WTC11 (cell line): ENCODE measurements at regions not wholly inside any gene's neighbourhood (a gene's known extent, or its start where the extent isn't known, plus 50 kb on each side); places are given as distances from the start of the nearest gene placed in this dataset.

ENCODE experiments used
- ATF1 ChIP-seq: sonication (generic); formaldehyde crosslinking; IDR thresholded peaks from 2 replicates; pipeline ENCODE4 v1.8.1; 2023; ENCODE audit warnings: mild to moderate bottlenecking, moderate library complexity, missing genetic modification reagents
- ESRRA ChIP-seq: sonication (generic); formaldehyde crosslinking; IDR thresholded peaks from 2 replicates; pipeline ENCODE4 v1.8.1; 2022; ENCODE audit warnings: mild to moderate bottlenecking, missing genetic modification reagents, borderline replicate concordance
- FOXJ3 ChIP-seq: sonication (generic); formaldehyde crosslinking; IDR thresholded peaks from 2 replicates; pipeline ENCODE4 v1.9.0; 2021; ENCODE audit warnings: missing genetic modification reagents, mild to moderate bottlenecking, borderline replicate concordance
- MXD4 ChIP-seq: fragments of 250-450 bp; sonication (Bioruptor Pico); IDR thresholded peaks from 2 replicates; pipeline ENCODE4 v1.8.0; 2021; ENCODE audit warnings: mild to moderate bottlenecking, moderate library complexity, borderline replicate concordance
- RELA ChIP-seq: sonication (generic); formaldehyde crosslinking; IDR thresholded peaks from 2 replicates; pipeline ENCODE4 v1.8.1; 2022; ENCODE audit warnings: missing genetic modification reagents, mild to moderate bottlenecking, borderline replicate concordance
- ZNF121 ChIP-seq: sonication (generic); formaldehyde crosslinking; IDR thresholded peaks from 2 replicates; pipeline ENCODE4 v1.8.0; 2023; ENCODE audit warnings: missing genetic modification reagents
- ZNF232 ChIP-seq: sonication (generic); formaldehyde crosslinking; IDR thresholded peaks from 2 replicates; pipeline ENCODE4 v1.8.0; 2022; ENCODE audit warnings: mild to moderate bottlenecking, missing genetic modification reagents
- ZNF263 ChIP-seq: sonication (generic); formaldehyde crosslinking; IDR thresholded peaks from 2 replicates; pipeline ENCODE4 v1.8.1; 2022; ENCODE audit warnings: low read depth, mild to moderate bottlenecking, moderate library complexity, missing genetic modification reagents
- TF ChIP-seq, protein P1 (sequence below): sonication (generic); formaldehyde crosslinking; IDR thresholded peaks from 2 replicates; pipeline ENCODE4 v1.8.1; 2022; ENCODE audit warnings: low read depth, missing genetic modification reagents, borderline replicate concordance
- TF ChIP-seq, protein P2 (sequence below): fragments of 200-600 bp; IDR thresholded peaks from 2 replicates; pipeline ENCODE4 v1.8.0; 2022; ENCODE audit warnings: antibody characterized with exemption

DNA sequence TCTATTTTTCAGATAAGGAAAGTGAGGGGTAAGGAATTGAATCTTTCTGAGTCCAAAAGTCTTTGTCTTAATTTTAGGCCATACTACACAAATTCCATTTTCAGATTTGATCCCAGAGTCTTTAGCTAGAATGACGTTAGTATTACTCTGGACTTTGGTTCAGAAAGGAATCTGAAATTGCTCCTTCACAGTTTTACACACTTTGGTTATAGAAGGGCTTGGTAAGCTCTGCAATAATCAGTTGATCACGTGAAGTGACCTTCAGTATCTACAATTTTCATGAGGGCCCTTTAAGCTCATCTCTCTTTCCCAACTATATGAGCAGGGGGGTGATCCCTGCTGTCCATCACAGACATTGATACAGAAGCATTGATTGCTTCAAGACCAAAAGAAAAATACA is 103.4 kb upstream of the ESRRG start:
- TF ChIP-seq, protein P1, sequence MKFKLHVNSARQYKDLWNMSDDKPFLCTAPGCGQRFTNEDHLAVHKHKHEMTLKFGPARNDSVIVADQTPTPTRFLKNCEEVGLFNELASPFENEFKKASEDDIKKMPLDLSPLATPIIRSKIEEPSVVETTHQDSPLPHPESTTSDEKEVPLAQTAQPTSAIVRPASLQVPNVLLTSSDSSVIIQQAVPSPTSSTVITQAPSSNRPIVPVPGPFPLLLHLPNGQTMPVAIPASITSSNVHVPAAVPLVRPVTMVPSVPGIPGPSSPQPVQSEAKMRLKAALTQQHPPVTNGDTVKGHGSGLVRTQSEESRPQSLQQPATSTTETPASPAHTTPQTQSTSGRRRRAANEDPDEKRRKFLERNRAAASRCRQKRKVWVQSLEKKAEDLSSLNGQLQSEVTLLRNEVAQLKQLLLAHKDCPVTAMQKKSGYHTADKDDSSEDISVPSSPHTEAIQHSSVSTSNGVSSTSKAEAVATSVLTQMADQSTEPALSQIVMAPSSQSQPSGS (CRISPR knock-in tag): no peak
- TF ChIP-seq ESRRA (no peak), ATF1 (CRISPR knock-in tag) (no peak), ZNF121 (CRISPR knock-in tag) (no peak), MXD4 (CRISPR knock-in tag) (no peak), FOXJ3 (CRISPR knock-in tag) (no peak), RELA (CRISPR knock-in tag) (no peak), ZNF263 (CRISPR knock-in tag) (no peak), ZNF232 (CRISPR knock-in tag) (no peak)
- TF ChIP-seq, protein P2, sequence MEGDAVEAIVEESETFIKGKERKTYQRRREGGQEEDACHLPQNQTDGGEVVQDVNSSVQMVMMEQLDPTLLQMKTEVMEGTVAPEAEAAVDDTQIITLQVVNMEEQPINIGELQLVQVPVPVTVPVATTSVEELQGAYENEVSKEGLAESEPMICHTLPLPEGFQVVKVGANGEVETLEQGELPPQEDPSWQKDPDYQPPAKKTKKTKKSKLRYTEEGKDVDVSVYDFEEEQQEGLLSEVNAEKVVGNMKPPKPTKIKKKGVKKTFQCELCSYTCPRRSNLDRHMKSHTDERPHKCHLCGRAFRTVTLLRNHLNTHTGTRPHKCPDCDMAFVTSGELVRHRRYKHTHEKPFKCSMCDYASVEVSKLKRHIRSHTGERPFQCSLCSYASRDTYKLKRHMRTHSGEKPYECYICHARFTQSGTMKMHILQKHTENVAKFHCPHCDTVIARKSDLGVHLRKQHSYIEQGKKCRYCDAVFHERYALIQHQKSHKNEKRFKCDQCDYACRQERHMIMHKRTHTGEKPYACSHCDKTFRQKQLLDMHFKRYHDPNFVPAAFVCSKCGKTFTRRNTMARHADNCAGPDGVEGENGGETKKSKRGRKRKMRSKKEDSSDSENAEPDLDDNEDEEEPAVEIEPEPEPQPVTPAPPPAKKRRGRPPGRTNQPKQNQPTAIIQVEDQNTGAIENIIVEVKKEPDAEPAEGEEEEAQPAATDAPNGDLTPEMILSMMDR: no peak
